Caco-2 (cell line): ENCODE measurements at regions not wholly inside any gene's neighbourhood (a gene's known extent, or its start where the extent isn't known, plus 50 kb on each side); places are given as distances from the start of the nearest gene placed in this dataset.
"Not testable (repeated sequence)": the region's sequence is repeated elsewhere in the genome, so short reads cannot be mapped to it uniquely, and the experiment has no call there.

Source experiments
- BruUV-seq: library from RNA; stranded (reverse); fragments of 400-500 nt; replicated peaks from 2 replicates; lab custom pipeline; 2021; lab: Mats Ljungman, UMichigan
- CTCF ChIA-PET: fragments of 300-600 bp; sonication (Branson Sonifier 250); formaldehyde crosslinking; loops from one replicate; lab custom pipeline; 2022; ENCODE audit warnings: antibody characterized with exemption; lab: Charles Lee
- POLR2A ChIA-PET: fragments of 300-600 bp; sonication (Branson Sonifier 250); formaldehyde crosslinking; loops from one replicate; lab custom pipeline; 2022; ENCODE audit warnings: antibody characterized with exemption; lab: Charles Lee
- DNase-seq, 2 experiments: peaks; one replicate each; pipeline versions ENCODE4 v3.0.0 to v3.0.0-alpha.2; 2020 to 2022
- H3K27me3 ChIP-seq: replicated peaks from 2 replicates; pipeline ENCODE4 v1.6.0; 2011; ENCODE audit warnings: low read length; ENCODE audit not compliant: control insufficient read depth, insufficient read depth
- H3K36me3 ChIP-seq: 2 replicates; pipeline ENCODE4 v1.5.1; 2011; ENCODE audit warnings: low read length; ENCODE audit not compliant: control insufficient read depth, insufficient read depth
- H3K4me1 ChIP-seq: fragments of 250-450 bp; sonication (Bioruptor Pico); 2 replicates; pipeline ENCODE4 v1.5.1; 2020; ENCODE audit warnings: mild to moderate bottlenecking
- H3K4me3 ChIP-seq: 2 replicates; pipeline ENCODE4 v1.5.1; 2011; ENCODE audit warnings: low read depth, mild to moderate bottlenecking, control low read depth, low read length
- H3K9me3 ChIP-seq: fragments of 250-450 bp; sonication (Bioruptor Pico); 2 replicates; pipeline ENCODE4 v1.5.1; 2020; ENCODE audit warnings: mild to moderate bottlenecking, moderate library complexity
- H3K27ac Mint-ChIP-seq: one replicate; pipeline ENCODE4 v1.8.0; 2022; ENCODE audit warnings: mixed read lengths; ENCODE audit not compliant: unreplicated experiment
- H3K27me3 Mint-ChIP-seq: one replicate; pipeline ENCODE4 v1.8.0; 2022; ENCODE audit warnings: mixed read lengths; ENCODE audit not compliant: insufficient read depth, unreplicated experiment
- H3K36me3 Mint-ChIP-seq: one replicate; pipeline ENCODE4 v1.8.0; 2022; ENCODE audit warnings: mild to moderate bottlenecking, mixed read lengths; ENCODE audit not compliant: insufficient read depth, unreplicated experiment
- H3K4me1 Mint-ChIP-seq: one replicate; pipeline ENCODE4 v1.8.0; 2022; ENCODE audit warnings: low read depth, mixed read lengths; ENCODE audit not compliant: unreplicated experiment
- H3K4me3 Mint-ChIP-seq: one replicate; pipeline ENCODE4 v1.8.0; 2022; ENCODE audit warnings: mild to moderate bottlenecking, moderate library complexity, mixed read lengths; ENCODE audit not compliant: unreplicated experiment
- H3K9me3 Mint-ChIP-seq: one replicate; pipeline ENCODE4 v1.8.0; 2022; ENCODE audit warnings: mixed read lengths; ENCODE audit not compliant: unreplicated experiment
- intact Hi-C: fragments of 100-400 bp; cut with micrococcal nuclease; formaldehyde crosslinking; loops from one replicate; pipeline ENCODE4 v1.10.0; 2022; ENCODE audit not compliant: unreplicated experiment
- TF ChIP-seq, protein P1 (sequence below), 2 experiments: fragments of 200-600 bp in 1 of 2; IDR thresholded peaks; 1 replicate in 1 of 2; 2 replicates in 1 of 2; pipeline versions ENCODE4 v1.5.1 to v1.8.0; 2011 to 2022; ENCODE audit warnings: antibody characterized with exemption in 1 of 2, control low read depth in 1 of 2, inconsistent platforms in 1 of 2, low read depth in 1 of 2, low read length in 1 of 2, mild to moderate bottlenecking in 1 of 2, moderate library complexity in 1 of 2; ENCODE audit not compliant: insufficient read depth in 1 of 2, severe bottlenecking in 1 of 2, unreplicated experiment in 1 of 2

DNA sequence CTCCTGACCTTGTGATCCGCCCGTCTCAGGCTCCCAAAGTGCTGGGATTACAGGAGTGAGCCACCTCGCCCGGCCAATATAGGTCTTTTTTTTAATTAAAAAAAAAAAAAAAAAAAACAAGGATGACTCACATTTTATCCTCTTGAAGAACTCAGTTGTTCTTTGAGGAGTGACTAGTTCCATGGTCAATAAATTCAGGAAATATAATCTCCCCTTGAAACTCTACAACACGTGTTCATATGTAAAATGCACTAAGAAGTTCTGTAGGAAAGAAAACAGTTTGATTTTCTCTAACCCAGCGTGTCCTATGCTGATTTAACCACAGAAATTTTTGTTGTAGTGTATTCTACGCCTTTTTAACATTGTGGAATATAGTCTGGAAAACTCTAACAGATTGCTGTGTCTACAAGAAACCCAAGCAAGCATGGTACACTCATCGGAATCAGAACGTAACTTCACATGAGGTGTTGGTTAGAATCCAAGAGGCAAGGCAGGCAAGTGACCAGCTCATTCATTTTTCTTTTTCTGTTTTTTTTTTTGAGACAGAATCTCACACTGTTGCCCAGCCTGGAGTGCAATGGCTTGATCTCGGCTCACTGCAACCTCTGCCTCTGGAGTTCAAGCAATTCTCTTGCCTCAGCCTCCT, 79.0 kb upstream of the ZNF217 start:
- no peak overlapping the region for H3K4me3 Mint-ChIP-seq
- H3K27me3 Mint-ChIP-seq, result no peaks in the 10 kb centered on the region
- no peak for DNase-seq
- H3K27ac Mint-ChIP-seq, result no peak overlapping the region
- Histone ChIP-seq H3K36me3 (no peaks in the 10 kb centered on the region), H3K9me3 (no peaks in the 10 kb centered on the region), H3K4me1 (peaks cover 9% of the 10 kb centered on the region), H3K4me3 (no peak overlapping the region), H3K27me3 (no peaks in the 10 kb centered on the region)
- no TSS peak for BruUV-seq
- TF ChIP-seq, protein P1, sequence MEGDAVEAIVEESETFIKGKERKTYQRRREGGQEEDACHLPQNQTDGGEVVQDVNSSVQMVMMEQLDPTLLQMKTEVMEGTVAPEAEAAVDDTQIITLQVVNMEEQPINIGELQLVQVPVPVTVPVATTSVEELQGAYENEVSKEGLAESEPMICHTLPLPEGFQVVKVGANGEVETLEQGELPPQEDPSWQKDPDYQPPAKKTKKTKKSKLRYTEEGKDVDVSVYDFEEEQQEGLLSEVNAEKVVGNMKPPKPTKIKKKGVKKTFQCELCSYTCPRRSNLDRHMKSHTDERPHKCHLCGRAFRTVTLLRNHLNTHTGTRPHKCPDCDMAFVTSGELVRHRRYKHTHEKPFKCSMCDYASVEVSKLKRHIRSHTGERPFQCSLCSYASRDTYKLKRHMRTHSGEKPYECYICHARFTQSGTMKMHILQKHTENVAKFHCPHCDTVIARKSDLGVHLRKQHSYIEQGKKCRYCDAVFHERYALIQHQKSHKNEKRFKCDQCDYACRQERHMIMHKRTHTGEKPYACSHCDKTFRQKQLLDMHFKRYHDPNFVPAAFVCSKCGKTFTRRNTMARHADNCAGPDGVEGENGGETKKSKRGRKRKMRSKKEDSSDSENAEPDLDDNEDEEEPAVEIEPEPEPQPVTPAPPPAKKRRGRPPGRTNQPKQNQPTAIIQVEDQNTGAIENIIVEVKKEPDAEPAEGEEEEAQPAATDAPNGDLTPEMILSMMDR (IDR thresholded peaks at IDR 0.05; ENCODE audit: insufficient read depth in 1 of 2, low read depth in 1 of 2, low read length in 1 of 2, severe bottlenecking in 1 of 2, unreplicated experiment in 1 of 2), result no peak
- H3K9me3 Mint-ChIP-seq, result no peaks in the 10 kb centered on the region
- H3K36me3 Mint-ChIP-seq, result peaks cover 8% of the 10 kb centered on the region
- ChIA-PET POLR2A (no interaction called here), CTCF (interaction anchor here (0.6 kb wide), 1 partner anchor 33 kb away, joined by 3 read pairs; no protein-coding TSS in a partner anchor)
- peaks cover 15% of the 10 kb centered on the region for H3K4me1 Mint-ChIP-seq
- intact Hi-C loops, result loop anchor here (10.0 kb wide), 1 partner anchor 392 kb away; no protein-coding TSS in a partner anchor

DNA sequence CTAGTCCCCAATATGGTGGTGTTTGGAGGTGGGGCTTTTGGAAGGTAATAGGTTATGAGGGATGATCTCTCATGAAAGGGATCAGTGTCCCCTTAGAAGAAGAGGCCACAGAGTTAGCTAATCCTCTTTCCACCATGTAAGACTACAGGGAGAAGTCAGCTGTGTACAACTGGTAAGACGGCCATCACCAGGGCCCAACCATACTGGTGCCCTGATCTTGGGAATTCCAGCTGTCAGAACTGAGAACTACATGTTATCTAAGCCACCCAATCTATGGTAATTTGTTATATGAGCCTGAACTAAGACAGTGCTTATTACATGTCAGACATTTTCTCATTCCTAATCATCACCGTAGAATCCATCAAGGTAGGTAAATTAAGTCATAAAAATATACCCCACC, 77.7 kb upstream of the ZNF217 start:
- H3K36me3 Mint-ChIP-seq, result peaks cover 4% of the 10 kb centered on the region
- Histone ChIP-seq H3K36me3 (no peaks in the 10 kb centered on the region), H3K27me3 (no peaks in the 10 kb centered on the region), H3K4me3 (no peak overlapping the region), H3K4me1 (peaks cover 2% of the 10 kb centered on the region), H3K9me3 (no peaks in the 10 kb centered on the region)
- TF ChIP-seq, protein P1 (IDR thresholded peaks at IDR 0.05; ENCODE audit: insufficient read depth in 1 of 2, low read depth in 1 of 2, low read length in 1 of 2, severe bottlenecking in 1 of 2, unreplicated experiment in 1 of 2), result no peak
- ChIA-PET CTCF (interaction anchor here (1.1 kb wide), 1 partner anchor 244 kb away, joined by 3 read pairs; no protein-coding TSS in a partner anchor), POLR2A (no interaction called here)
- BruUV-seq, result no TSS peak
- peak overlapping the region; percentile 38 for H3K27ac Mint-ChIP-seq
- intact Hi-C loops, result loop anchor here (10.0 kb wide), 1 partner anchor 393 kb away; no protein-coding TSS in a partner anchor
- peaks cover 12% of the 10 kb centered on the region for H3K4me1 Mint-ChIP-seq
- no peak overlapping the region for H3K4me3 Mint-ChIP-seq
- no peaks in the 10 kb centered on the region for H3K27me3 Mint-ChIP-seq
- no peak for DNase-seq
- no peaks in the 10 kb centered on the region for H3K9me3 Mint-ChIP-seq

DNA sequence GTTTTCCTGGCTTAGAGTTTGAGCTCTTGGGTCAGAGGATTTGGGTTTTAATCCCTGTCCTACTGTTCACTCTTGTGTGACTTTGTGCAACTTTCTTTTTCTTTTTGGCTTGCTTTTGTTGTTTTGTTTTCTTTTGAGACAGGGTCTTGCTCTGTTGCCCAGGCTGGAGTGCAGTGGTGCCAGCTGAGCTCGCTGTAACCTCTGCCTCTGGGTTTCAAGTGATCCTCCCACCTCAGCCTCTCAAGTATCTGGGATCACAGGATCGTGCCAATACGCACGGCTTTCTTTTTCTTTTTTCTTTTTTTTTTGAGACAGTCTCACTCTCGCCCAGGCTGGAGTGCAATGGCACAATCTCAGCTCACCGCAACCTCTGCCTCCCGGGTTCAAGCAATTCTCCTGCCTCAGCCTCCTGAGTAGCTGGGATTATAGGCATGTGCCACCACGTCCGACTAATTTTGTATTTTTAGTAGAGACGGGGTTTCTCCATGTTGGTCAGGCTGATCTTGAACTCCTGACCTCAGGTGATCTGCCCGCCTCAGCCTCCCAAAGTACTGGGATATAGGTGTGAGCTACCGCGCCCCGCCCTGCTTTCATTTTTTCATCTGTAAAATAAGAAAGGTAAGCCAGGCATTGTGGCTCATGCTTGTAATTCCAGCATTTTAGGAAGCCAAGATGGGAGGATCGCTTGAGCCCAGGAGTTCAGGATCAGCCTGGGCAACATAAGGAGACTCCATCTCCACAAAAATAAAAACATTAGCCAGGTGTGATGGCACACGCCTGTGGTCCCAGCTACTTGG, 76.1 kb upstream of the ZNF217 start:
- BruUV-seq, H3K36me3 Mint-ChIP-seq, H3K27me3 ChIP-seq, H3K4me1 ChIP-seq, H3K36me3 ChIP-seq, H3K9me3 ChIP-seq, DNase-seq, H3K27me3 Mint-ChIP-seq, H3K9me3 Mint-ChIP-seq, H3K4me3 Mint-ChIP-seq, H3K4me3 ChIP-seq: not testable (repeated sequence)
- Mint-ChIP-seq H3K27ac (peak overlapping the region; percentile 7), H3K4me1 (peaks cover 13% of the 10 kb centered on the region)
- intact Hi-C loops, result loop anchor here (10.0 kb wide), 1 partner anchor 395 kb away; no protein-coding TSS in a partner anchor
- CTCF ChIA-PET, result interaction anchor here (0.6 to 0.7 kb wide), 2 partner anchors 73 to 78 kb away, joined by 3 to 4 read pairs; no protein-coding TSS in a partner anchor
- POLR2A ChIA-PET, result interaction anchor here (0.6 to 0.7 kb wide), 6 partner anchors 8 to 177 kb away, joined by 3 to 9 read pairs (median 4); partner anchors contain the start of gene ZNF217
